ENCODE measurements at regions not wholly inside any gene's neighbourhood (a gene's known extent, or its start where the extent isn't known, plus 50 kb on each side); places are given as distances from the start of the nearest gene placed in this dataset.
"Not testable (repeated sequence)": the region's sequence is repeated elsewhere in the genome, so short reads cannot be mapped to it uniquely, and the experiment has no call there.

GRCh38 chr11:16605894-16606783 is 132.3 kb upstream of the C11orf58 start:
- peak; percentile 91 for DNase-seq

- peak; percentile 29 for DNase-seq
Measured at GRCh38 chr11:16605389-16605893, 133.0 kb upstream of the C11orf58 start.

- no peak for DNase-seq
Measured at GRCh38 chr11:16604794-16605388, 133.6 kb upstream of the C11orf58 start.

- DNase-seq, result no peak
Measured at GRCh38 chr11:16603890-16604793, 134.3 kb upstream of the C11orf58 start.

GRCh38 chr11:16603245-16603644 is 135.2 kb upstream of the C11orf58 start:
- DNase-seq, result no peak

- no peak for DNase-seq
Measured at GRCh38 chr11:16598906-16599305, 139.5 kb upstream of the C11orf58 start.

GRCh38 chr11:16598032-16598431 is 140.4 kb upstream of the C11orf58 start:
- no peak for DNase-seq

GRCh38 chr11:16596231-16596630 is 142.2 kb upstream of the C11orf58 start:
- no peak for DNase-seq

GRCh38 chr11:16591157-16591556 is 147.3 kb upstream of the C11orf58 start:
- DNase-seq, result no peak

- no peak for DNase-seq
Measured at GRCh38 chr11:16587670-16588069, 150.8 kb upstream of the C11orf58 start.

- DNase-seq, result no peak
Measured at GRCh38 chr11:16584569-16584968, 153.9 kb upstream of the C11orf58 start.

GRCh38 chr11:16581078-16581477 is 157.4 kb upstream of the C11orf58 start:
- DNase-seq, result not testable (repeated sequence)

GRCh38 chr11:16577490-16577889 is 161.0 kb upstream of the C11orf58 start:
- no peak for DNase-seq

- DNase-seq, result not testable (repeated sequence)
Measured at GRCh38 chr11:16574889-16575288, 163.6 kb upstream of the C11orf58 start.

GRCh38 chr11:16572945-16573344 is 165.5 kb upstream of the C11orf58 start:
- DNase-seq, result peak; percentile 25

- no peak for DNase-seq
Measured at GRCh38 chr11:16561150-16561549, 177.3 kb upstream of the C11orf58 start.

GRCh38 chr11:16558494-16558893 is 180.0 kb upstream of the C11orf58 start:
- no peak for DNase-seq

GRCh38 chr11:16555956-16556355 is 182.5 kb upstream of the C11orf58 start:
- no peak for DNase-seq

- no peak for DNase-seq
Measured at GRCh38 chr11:16554361-16554760, 184.1 kb upstream of the C11orf58 start.

GRCh38 chr11:16547879-16548278 is 190.6 kb upstream of the C11orf58 start:
- no peak for DNase-seq

GRCh38 chr11:16543642-16544041 is 187.3 kb upstream of the SOX6 start:
- no peak for DNase-seq

- DNase-seq, result no peak
Measured at GRCh38 chr11:16542353-16542752, 186.0 kb upstream of the SOX6 start.

GRCh38 chr11:16536513-16536912 is 180.2 kb upstream of the SOX6 start:
- DNase-seq, result no peak
